Astrocyte (in vitro differentiated cells and primary cell): ENCODE measurements at regions not wholly inside any gene's neighbourhood (a gene's known extent, or its start where the extent isn't known, plus 50 kb on each side); places are given as distances from the start of the nearest gene placed in this dataset.
A peak's percentile ranks its signal among the peaks of the same experiment; 100 is the strongest.

Experiments used
- DNase-seq: peaks from one replicate; pipeline ENCODE4 v3.0.0-alpha.2; 2010; ENCODE audit warnings: low read depth
- FAIRE-seq: peaks from 2 replicates; lab custom pipeline; 2011; peaks lifted over from hg19 to GRCh38; lab: Jason Lieb, UNC
- H2AFZ ChIP-seq: 2 replicates; pipeline ENCODE4 v1.6.0; 2012; ENCODE audit warnings: low read depth, low read length, inconsistent platforms
- H3K27ac ChIP-seq: 2 replicates; pipeline ENCODE4 v1.5.1; 2011; ENCODE audit warnings: low read depth, low read length, inconsistent platforms
- H3K27me3 ChIP-seq: 2 replicates; pipeline ENCODE4 v1.6.0; 2011; ENCODE audit warnings: low read length, inconsistent platforms; ENCODE audit not compliant: insufficient read depth
- H3K36me3 ChIP-seq: 2 replicates; pipeline ENCODE4 v1.5.1; 2011; ENCODE audit warnings: low read length, inconsistent platforms; ENCODE audit not compliant: insufficient read depth
- H3K4me1 ChIP-seq: 2 replicates; pipeline ENCODE4 v1.5.1; 2011; ENCODE audit warnings: low read length, inconsistent platforms; ENCODE audit not compliant: insufficient read depth
- H3K4me2 ChIP-seq: 2 replicates; pipeline ENCODE4 v1.6.0; 2012; ENCODE audit warnings: low read length, inconsistent platforms
- H3K4me3 ChIP-seq: 2 replicates; pipeline ENCODE4 v1.5.1; 2011; ENCODE audit warnings: low read depth, mild to moderate bottlenecking, low read length, inconsistent platforms; ENCODE audit not compliant: insufficient read depth
- H3K79me2 ChIP-seq: 2 replicates; pipeline ENCODE4 v1.6.0; 2012; ENCODE audit warnings: mild to moderate bottlenecking, low read length, inconsistent platforms; ENCODE audit not compliant: insufficient read depth
- H3K9ac ChIP-seq: 2 replicates; pipeline ENCODE4 v1.6.0; 2012; ENCODE audit warnings: mild to moderate bottlenecking, low read length, inconsistent platforms
- H3K9me3 ChIP-seq: 2 replicates; pipeline ENCODE4 v1.5.1; 2012; ENCODE audit warnings: low read depth, mild to moderate bottlenecking, low read length, inconsistent platforms; ENCODE audit not compliant: insufficient read depth
- H4K20me1 ChIP-seq: 2 replicates; pipeline ENCODE4 v1.6.0; 2012; ENCODE audit warnings: low read length, inconsistent platforms; ENCODE audit not compliant: insufficient read depth
- H3K27ac Mint-ChIP-seq: one replicate; pipeline ENCODE4 v1.8.0; 2021; ENCODE audit warnings: mild to moderate bottlenecking, mixed read lengths; ENCODE audit not compliant: unreplicated experiment
- H3K27me3 Mint-ChIP-seq: one replicate; pipeline ENCODE4 v1.8.0; 2021; ENCODE audit warnings: low read depth, mixed read lengths; ENCODE audit not compliant: unreplicated experiment
- H3K36me3 Mint-ChIP-seq: one replicate; pipeline ENCODE4 v1.8.0; 2021; ENCODE audit warnings: low read depth, mixed read lengths; ENCODE audit not compliant: unreplicated experiment
- H3K4me1 Mint-ChIP-seq: one replicate; pipeline ENCODE4 v1.8.0; 2021; ENCODE audit warnings: low read depth, mixed read lengths; ENCODE audit not compliant: unreplicated experiment
- H3K4me3 Mint-ChIP-seq: one replicate; pipeline ENCODE4 v1.8.0; 2021; ENCODE audit warnings: mild to moderate bottlenecking, moderate library complexity, mixed read lengths; ENCODE audit not compliant: unreplicated experiment
- H3K9me3 Mint-ChIP-seq: one replicate; pipeline ENCODE4 v1.8.0; 2021; ENCODE audit warnings: mild to moderate bottlenecking, mixed read lengths; ENCODE audit not compliant: unreplicated experiment
- EZH2 ChIP-seq: IDR thresholded peaks from 2 replicates; pipeline ENCODE4 v1.6.1; 2012; ENCODE audit warnings: mild to moderate bottlenecking, low read length, inconsistent platforms; ENCODE audit not compliant: insufficient read depth
- TF ChIP-seq, protein P1 (sequence below): IDR thresholded peaks from 2 replicates; pipeline ENCODE4 v1.5.1; 2011; ENCODE audit warnings: low read depth, mild to moderate bottlenecking, inconsistent platforms, low read length, moderate library complexity; ENCODE audit not compliant: insufficient read depth

DNA sequence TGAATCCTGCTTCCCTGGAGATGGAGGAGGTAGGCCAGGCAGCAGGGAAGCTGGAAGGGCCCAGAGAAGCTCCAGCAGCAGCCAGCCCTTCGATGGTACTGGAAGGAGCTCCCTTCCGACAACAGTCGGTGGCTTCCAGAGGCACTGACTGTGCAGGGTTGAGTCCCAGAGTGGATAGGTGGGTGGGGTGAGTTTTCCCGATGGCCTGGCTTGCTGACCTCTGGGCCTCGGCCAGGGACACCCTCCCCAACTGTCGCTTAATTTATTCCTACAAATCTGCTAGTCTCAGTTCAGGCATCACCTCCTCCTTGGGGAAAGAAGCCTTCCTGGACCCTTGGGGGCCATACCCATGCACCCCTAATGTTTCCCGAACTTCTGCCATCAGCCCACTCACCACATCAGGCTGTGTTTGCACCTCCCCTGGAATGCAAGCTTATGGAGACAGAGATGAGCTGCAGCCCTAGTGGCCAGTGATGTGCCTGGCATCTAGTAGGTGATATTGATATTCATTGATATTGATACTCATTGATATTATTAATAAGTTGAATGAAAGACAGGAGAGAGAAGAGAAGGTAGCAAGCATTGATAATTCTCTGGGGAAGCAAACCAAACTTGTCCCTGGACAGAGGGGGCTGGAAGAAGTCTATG is 104.6 kb upstream of the BOD1 start:
- Mint-ChIP-seq H3K4me3 (no peak overlapping the region), H3K4me1 (peaks cover 6% of the 10 kb centered on the region), H3K9me3 (no peaks in the 10 kb centered on the region), H3K36me3 (no peaks in the 10 kb centered on the region), H3K27me3 (peaks cover 7% of the 10 kb centered on the region), H3K27ac (no peak overlapping the region)
- no peaks in the 10 kb centered on the region for H3K9me3 ChIP-seq
- H3K27me3 ChIP-seq, result no peaks in the 10 kb centered on the region
- no peak overlapping the region for H3K27ac ChIP-seq
- no peak overlapping the region for H3K9ac ChIP-seq
- DNase-seq (no peak), FAIRE-seq (no peak)
- no peak for TF ChIP-seq EZH2
- no peaks in the 10 kb centered on the region for H3K4me1 ChIP-seq
- no peaks in the 10 kb centered on the region for H3K36me3 ChIP-seq
- H3K4me2 ChIP-seq, result no peak overlapping the region
- H3K4me3 ChIP-seq, result no peak overlapping the region
- H4K20me1 ChIP-seq, result no peaks in the 10 kb centered on the region
- no peaks in the 10 kb centered on the region for H3K79me2 ChIP-seq
- H2AFZ ChIP-seq, result no peak overlapping the region

GRCh38 chr5:173721601-173722232 is 105.3 kb upstream of the BOD1 start:
- Histone ChIP-seq H3K79me2 (no peaks in the 10 kb centered on the region), H3K4me3 (no peak overlapping the region), H3K27ac (no peak overlapping the region), H3K9me3 (no peaks in the 10 kb centered on the region), H3K36me3 (no peaks in the 10 kb centered on the region), H3K4me1 (no peaks in the 10 kb centered on the region), H2AFZ (no peak overlapping the region), H3K9ac (no peak overlapping the region), H3K4me2 (no peak overlapping the region), H4K20me1 (no peaks in the 10 kb centered on the region), H3K27me3 (no peaks in the 10 kb centered on the region)
- H3K27me3 Mint-ChIP-seq, result peaks cover 5% of the 10 kb centered on the region
- peaks cover 6% of the 10 kb centered on the region for H3K4me1 Mint-ChIP-seq
- no peak overlapping the region for H3K4me3 Mint-ChIP-seq
- no peak overlapping the region for H3K27ac Mint-ChIP-seq
- no peak for TF ChIP-seq EZH2
- TF ChIP-seq, protein P1, sequence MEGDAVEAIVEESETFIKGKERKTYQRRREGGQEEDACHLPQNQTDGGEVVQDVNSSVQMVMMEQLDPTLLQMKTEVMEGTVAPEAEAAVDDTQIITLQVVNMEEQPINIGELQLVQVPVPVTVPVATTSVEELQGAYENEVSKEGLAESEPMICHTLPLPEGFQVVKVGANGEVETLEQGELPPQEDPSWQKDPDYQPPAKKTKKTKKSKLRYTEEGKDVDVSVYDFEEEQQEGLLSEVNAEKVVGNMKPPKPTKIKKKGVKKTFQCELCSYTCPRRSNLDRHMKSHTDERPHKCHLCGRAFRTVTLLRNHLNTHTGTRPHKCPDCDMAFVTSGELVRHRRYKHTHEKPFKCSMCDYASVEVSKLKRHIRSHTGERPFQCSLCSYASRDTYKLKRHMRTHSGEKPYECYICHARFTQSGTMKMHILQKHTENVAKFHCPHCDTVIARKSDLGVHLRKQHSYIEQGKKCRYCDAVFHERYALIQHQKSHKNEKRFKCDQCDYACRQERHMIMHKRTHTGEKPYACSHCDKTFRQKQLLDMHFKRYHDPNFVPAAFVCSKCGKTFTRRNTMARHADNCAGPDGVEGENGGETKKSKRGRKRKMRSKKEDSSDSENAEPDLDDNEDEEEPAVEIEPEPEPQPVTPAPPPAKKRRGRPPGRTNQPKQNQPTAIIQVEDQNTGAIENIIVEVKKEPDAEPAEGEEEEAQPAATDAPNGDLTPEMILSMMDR, result no peak
- no peaks in the 10 kb centered on the region for H3K9me3 Mint-ChIP-seq
- DNase-seq (peak; percentile 41), FAIRE-seq (no peak)
- H3K36me3 Mint-ChIP-seq, result no peaks in the 10 kb centered on the region

DNA sequence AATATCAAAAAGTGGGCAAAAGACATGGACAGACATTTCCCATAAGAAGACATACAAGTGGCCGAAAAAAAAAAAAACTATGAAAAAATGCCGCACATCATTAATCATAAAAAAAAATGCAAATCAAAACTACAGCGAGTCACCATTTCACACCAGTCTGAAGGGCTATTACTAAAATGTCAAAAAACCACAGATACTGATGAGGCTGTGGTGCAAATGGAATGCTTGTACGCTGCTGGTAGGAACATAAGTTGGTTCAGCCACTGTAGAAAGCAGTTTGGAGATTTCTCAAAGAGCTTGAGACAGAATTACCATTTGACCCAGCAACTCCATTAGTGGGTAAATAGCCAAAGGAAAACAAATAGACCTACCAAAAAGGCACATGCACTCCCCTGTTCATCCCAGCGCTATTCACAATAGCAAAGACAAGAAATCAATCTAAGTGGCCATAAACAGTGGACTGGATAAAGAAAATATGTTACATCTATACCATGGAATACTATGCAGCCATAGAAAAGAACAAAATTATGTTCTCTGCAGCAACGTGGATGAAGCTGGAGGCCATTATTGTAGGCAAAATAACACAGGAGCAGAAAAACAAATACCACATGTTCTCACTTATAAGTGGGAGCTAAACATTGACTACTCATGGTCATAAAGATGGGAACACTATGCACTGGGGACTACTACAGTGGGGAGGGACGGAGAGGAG is 110.6 kb upstream of the BOD1 start:
- H2AFZ ChIP-seq, result no peak overlapping the region
- no peak for TF ChIP-seq EZH2
- TF ChIP-seq, protein P1, result no peak
- Mint-ChIP-seq H3K27ac (no peak overlapping the region), H3K27me3 (peaks cover 8% of the 10 kb centered on the region), H3K4me3 (no peak overlapping the region), H3K36me3 (no peaks in the 10 kb centered on the region), H3K9me3 (no peaks in the 10 kb centered on the region), H3K4me1 (peaks cover 4% of the 10 kb centered on the region)
- DNase-seq (peak; percentile 49), FAIRE-seq (no peak)
- H3K79me2 ChIP-seq, result no peaks in the 10 kb centered on the region
- no peak overlapping the region for H3K9ac ChIP-seq
- no peak overlapping the region for H3K4me2 ChIP-seq
- no peaks in the 10 kb centered on the region for H3K9me3 ChIP-seq
- H3K27ac ChIP-seq, result no peak overlapping the region
- no peaks in the 10 kb centered on the region for H3K36me3 ChIP-seq
- no peak overlapping the region for H3K4me3 ChIP-seq
- no peaks in the 10 kb centered on the region for H4K20me1 ChIP-seq
- no peaks in the 10 kb centered on the region for H3K4me1 ChIP-seq
- H3K27me3 ChIP-seq, result peaks cover 5% of the 10 kb centered on the region
